HG02981 (cell line): ENCODE measurements at regions not wholly inside any gene's neighbourhood (a gene's known extent, or its start where the extent isn't known, plus 50 kb on each side); places are given as distances from the start of the nearest gene placed in this dataset.
"Not testable (repeated sequence)": the region's sequence is repeated elsewhere in the genome, so short reads cannot be mapped to it uniquely, and the experiment has no call there.

Experiments used
- ATAC-seq: cut with Tn5 transposase; IDR thresholded peaks from one replicate; pipeline ENCODE4 v1.9.1; 2021; ENCODE audit warnings: mild to moderate bottlenecking, moderate library complexity; ENCODE audit not compliant: unreplicated experiment

DNA sequence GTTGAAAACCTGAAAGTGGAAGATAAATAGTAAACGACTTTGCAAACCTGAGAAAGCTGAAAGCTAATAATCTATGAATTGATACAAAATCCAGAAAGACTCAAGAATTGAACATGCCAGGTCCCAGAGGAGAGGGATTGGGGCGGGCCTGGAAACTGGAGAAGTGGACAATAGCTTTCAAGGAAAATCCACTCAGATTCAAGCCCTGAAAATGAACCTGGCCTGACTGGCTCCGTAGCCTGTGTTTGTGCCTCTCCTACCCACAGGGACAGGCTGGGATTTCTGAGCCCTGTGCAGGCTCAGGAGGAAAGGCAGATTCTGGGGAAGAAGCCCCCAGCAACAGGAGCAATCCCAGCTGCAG, 274.8 kb upstream of the HS6ST1 start:
- ATAC-seq = no peak

DNA sequence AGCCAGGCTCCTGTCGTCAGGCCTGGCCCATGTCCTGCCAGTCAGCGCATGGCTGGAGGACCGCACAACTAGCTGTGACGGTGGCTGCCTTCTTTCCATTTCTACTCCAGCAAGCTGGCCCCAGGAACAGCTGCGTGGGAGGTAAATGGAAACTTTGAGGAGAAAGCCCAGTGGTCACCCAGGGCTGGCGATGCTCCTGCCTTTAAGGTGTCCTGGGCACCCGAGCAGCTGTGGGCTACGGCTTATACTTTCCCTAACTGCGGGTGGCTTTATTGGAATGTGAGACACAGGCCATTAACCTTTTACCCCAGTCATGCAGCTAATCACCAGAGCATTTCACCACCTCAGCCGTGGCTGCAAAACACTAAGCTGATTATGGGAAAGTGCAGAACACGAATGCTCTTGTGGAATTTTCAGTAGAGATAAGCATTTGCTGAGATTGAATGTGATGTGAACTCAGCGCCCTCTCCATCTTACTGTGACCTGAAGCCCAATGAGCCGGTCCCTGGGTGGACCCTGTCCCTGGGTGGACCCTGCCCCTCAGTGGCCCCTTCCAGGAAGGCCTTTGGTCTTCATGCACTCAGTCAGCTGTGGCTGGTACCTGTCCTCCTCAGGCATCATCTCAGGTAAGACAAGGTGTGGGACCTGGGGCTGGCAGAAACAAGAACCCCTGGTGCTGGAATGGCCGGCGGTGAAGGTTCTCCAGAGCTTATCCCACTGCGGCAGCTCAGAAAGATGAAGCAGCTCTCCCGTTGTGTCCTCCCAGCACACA, 275.4 kb upstream of the HS6ST1 start:
- ATAC-seq = no peak

DNA sequence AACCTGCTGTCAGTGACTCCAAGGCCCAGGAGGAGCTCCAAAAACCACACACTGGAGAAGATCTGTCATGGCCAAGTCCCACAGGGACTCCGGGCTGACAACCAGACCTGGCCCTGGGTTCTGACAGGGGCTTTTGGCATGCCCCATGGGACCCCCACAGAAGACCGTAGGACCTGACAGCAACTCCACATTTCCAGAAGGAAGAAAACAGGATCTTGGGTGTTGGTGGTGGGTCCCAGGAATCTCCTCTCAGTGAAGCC, 275.9 kb upstream of the HS6ST1 start:
- ATAC-seq = no peak

DNA sequence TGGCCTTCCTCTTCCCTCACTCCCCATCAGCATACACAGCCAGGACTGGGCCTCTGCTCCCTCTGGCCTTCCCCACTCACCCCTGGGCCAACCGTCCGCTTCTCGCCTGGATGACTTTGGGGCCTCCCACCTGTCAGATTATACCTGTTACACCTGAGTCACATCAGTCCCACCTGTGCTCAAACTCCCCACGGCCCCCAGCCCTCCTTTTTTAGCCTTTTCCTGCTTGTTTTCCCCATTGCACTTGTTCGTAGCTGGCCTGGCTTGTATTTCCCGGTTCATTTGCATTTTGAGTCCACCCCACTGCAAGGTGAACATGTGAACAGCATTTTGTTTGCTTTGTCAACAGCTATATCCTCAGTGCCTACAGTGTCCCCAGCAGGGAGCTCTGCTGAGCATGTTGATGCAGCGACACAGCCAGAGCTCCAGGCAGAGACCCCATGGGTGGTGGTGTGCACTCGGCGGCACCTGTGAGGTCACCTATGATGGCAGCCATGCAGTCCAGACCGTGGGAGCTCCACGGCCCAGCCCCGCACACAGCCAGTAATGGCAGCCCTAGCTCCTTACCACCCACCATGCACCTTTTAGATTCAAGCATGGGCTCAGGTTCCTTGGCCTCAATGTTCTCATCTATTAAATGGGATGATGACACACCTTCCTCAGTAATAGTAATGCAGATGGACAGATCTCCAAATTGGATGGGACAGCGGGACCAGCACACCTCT, 276.4 kb upstream of the HS6ST1 start:
- ATAC-seq = no peak

DNA sequence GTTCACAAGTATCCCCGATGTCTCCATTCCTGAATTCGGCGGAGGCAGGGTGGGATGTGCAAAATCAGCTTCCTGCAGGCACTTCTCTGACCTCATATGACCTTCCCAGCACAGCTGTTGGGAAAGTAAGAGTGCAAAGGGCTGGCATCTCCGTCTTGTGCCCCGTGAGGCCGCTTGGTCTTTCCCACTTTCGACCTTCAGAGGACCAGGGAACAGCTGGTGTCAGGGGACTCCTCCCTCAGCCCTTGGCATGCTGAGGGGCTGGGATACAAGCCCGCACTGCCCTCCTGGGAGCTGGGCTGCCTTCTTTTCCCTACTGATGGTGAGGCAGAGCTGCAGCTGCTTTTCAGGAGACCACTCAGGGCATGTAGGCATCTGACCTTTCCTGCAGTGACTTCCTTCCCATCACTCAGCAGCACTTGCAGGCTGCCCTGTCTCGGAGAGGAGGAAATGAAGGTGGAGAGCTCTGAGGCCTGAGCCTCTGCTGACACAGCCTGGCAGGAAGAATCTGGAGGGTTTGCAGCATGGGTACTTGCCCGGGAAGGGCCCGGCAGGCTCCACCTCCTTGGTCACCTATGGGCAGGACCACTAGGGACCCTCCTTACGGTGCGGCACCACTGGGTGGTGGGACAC, 277.2 kb upstream of the HS6ST1 start:
- ATAC-seq = no peak

DNA sequence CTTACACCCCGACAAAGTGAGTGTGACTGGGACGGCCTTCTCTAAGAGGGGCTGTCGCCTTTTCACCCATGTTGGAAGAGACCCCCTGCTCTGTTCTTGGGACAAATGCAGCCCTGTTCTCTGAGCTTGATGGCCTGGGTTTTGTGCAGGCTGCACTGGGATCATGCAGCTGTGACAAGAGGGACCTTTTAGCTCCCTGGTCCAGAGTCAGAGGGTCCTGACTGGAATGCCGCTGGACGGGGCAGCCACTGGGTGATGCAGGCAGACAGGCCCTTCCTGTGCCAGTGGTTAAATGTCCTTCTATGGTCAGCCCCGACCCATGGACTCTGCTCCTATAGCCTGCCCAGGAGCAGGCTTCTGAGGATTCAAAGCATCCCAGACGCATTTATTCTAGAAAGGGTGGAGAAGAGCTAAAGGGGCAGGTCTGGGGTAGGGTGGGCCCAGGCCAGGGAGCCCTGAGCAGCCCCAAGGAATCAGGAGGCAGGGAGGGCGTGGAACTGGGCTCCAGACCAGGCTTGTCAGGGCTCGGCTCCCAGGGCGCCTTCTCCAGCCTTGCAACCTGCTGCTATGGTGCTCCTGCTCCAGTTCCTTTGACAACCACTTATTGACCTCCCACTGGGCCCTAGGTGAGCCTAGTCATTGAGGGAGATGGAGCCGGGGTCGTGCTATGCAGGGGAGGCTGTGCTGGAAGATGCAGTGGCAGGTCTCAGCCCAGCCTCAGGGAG, 277.9 kb upstream of the HS6ST1 start:
- no peak for ATAC-seq

DNA sequence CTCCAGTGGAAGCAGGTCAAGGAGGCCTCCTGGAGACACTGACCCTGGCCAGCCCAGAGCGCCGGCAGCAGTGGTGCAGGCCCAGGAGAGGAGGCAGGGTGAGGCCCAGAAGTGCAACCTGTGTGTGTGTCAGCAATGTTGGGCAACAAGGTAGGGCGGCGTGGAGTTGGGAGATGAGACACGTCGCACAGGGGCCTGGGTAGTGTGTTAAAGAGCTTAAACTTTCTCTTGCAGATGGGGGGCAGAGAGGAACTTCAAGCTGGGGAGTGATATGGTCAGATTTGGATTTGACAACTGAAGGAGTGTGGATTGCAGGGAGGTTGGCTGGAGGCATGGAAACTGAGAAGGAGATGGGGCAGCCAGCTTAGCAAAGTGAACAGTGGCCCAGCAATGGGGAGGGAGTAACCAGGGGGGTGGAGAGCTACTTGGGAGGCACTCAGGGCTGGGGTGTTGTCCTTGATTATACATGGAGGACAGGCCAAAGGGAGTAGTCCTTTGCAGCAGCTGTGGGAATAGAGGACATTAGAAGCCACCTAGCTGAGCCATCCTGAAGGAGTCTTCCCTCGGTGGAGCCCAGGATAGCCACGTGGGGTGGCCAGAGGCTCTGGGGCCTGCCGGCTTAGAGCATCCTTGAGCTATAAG, 278.6 kb upstream of the HS6ST1 start:
- ATAC-seq = no peak

DNA sequence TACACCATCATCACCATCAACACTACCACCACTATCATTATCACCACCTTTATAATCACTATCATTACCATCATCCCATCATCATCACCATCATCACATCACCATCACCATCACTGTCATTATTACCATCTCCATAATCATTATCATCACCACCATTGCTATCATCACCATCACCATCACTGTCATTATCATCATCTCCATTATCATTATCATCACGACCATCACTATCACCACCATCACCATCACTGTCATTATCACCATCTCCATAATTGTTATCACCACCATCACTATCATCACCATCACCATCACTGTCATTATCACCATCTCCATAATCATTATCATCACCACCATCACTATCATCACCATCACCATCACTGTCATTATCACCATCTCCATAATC, 279.6 kb upstream of the HS6ST1 start:
- ATAC-seq = not testable (repeated sequence)

DNA sequence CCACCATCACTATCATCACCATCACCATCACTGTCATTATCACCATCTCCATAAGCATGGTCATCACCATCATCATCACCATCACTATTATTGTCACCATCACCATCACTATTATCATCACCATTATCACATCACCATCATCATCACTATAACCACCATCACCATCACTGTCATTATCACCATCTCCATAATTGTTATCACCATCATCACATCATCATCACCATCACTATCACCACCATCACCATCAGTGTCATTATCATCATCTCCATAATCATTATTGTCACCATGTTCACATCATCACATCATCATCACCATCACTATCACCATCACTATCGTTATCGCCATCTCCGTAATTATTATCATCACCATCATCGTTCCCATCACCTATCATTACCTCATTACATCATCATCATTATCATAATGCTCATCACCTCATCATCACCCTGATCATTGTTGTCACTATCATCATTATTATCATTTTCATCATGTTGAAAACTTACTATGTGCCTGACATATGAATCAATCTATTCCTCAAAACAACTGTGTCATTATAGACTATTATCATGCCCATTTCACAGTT, 280.3 kb upstream of the HS6ST1 start:
- ATAC-seq = no peak

DNA sequence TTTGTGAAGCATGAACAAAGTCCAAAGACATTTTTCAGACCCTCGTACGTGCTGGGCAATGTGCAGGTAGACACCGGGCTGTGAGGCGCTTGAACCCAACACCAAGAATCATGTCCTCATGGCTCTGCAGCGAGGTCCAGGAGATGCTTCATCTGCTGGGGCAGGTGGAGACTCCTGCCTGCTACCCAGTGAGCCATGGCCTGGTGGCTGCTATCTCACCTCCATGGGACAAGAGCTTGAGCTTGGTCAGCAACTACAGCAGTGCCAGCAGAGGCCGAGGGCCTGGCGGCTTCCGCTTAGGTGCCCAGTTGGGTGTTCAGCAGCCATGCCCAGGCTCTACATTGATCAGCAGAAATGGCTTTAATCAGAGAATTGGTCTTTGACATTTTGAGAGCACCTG, 281.0 kb upstream of the HS6ST1 start:
- ATAC-seq = no peak

DNA sequence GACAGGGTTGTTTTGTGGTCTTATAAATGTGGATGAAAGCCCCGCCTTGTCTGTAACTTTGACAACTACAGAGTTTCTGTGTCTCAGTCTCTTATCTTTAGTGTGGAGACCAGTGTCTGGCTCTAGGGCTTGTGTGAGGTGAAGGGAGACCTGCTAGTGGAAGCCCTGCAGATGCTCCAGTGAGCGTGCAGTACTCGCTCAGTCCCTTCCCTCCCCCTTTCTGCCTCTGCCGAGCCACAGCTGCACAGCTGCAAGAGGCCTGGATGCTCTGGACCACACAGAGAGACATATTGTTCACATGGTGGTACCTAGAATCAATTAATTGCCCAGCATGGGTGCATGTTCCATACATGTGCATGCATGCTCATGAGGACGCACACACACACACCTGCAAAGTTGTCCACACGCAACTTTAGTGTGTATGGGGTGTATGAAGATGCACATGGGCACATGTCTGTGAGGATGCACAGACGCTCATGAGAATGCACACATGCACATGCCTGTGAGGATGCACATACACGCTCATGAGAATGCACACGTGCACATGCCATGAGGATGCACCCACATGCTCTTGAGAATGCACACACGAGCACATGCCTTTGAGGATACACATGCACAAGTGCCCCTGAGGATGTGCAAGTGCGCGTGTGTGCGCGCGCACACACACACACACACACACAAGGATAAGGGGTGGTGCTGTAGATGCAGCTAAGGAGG, 282.1 kb upstream of the HS6ST1 start:
- ATAC-seq = no peak

DNA sequence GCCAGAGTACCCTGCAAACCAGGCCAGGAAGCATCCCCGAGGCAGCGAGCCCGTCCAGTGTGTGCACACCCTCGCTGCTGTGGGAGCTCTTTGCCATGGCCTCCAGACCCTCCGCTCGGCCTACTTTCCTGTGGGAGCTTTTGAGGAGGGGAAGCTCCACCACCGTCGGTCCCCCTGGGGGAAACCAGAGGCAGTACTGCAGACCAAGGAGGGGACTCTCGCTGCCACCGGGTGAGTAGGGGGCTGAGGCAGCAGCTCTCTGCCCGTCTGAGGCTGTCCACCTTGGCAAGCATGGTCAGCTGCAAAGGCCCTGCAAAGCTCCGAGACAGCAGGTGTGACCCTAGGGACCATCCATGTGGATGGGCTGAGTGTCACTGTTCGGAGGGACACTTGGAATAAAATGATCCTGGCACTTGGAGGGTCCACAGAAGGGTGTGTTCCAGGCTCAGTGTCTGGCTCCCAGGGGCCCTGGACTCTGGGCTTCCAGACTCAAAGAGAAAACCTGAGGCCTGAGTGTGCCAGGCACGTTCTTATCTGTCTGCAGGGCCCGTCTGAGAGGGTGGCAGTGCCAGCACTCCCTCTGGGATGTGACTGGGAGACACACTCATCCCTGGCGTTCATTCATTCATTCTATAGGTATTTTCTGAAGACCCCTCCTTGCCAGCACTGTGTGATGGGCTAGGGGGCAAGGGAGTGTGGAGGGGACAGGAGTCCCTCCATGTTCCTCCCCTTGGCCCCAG, 282.8 kb upstream of the HS6ST1 start:
- ATAC-seq = no peak

DNA sequence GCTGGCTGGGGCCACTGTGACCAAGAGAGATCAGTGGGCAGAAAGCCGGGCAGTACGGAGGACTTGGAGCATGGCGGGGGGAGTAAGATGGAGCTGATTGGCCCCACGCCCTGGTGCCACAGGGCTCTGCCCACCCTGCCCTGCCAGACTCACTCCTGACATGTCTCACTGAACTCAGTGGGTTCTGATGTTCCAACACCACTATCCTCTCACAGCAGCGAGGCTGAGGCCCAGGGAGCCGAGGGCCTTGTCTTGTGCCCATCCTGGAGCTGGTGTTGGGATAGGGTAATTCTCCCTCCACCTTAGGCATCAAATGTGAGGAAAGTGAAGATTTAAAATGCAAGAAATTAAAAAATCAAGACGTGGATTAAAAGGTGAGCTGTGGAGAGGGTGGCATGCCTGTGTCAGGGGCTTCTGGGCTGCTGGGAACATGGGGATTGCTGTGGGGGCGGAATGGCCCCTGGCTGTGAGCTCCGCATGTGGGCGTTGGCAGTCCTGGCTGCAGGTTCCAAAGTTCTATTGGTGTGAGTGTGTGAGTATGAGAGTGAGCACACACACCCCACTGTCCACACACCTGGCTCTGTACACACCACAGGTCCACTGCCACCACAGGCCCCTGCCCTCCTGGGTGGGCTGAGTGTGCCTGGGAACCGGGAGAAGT, 283.5 kb upstream of the HS6ST1 start:
- ATAC-seq = no peak

DNA sequence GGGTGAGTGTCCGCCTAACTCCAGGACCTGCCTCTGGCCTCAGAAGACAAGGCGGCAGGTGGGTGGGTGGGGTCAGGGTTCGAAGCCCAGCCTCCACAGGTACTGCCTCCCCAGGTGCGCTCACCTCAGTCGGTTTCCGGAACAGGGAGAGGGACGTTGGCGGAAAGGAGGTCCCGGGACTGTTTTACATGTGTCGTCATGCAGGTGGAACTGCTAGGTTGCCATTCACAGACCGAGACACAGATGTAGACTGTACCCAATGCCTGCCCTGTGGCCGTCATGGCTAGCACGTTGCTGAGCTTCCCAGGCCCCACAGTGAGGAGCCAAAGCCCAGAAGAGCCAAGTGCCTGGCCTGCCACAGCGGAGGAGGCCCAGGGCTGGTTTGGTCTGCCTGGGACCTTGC, 284.0 kb upstream of the HS6ST1 start:
- ATAC-seq = no peak

DNA sequence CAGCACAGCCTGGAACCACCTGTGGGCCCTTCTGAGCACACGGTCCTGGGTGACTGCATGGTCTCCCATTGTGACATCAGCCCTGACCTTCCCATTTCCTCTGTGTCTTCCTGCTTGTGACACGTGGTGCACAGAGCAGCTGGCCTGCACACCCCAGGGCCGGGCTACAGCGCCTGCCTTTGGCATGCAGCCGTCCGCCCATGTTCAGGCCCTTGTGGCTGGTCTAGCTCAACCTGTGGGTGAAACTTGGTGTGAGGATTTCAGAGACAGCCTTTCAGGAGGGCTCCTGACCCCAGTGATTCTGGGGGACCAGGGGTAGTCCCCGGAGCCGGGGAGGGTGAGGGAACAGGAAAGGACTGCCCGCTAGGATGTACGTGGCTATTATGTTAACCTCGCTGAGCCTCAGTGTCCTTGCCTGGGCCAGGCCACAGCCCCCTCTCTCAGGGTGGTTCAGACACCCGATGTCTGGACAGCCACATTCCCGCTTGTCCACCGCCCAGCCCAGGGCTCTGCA, 284.8 kb upstream of the HS6ST1 start:
- ATAC-seq = no peak

DNA sequence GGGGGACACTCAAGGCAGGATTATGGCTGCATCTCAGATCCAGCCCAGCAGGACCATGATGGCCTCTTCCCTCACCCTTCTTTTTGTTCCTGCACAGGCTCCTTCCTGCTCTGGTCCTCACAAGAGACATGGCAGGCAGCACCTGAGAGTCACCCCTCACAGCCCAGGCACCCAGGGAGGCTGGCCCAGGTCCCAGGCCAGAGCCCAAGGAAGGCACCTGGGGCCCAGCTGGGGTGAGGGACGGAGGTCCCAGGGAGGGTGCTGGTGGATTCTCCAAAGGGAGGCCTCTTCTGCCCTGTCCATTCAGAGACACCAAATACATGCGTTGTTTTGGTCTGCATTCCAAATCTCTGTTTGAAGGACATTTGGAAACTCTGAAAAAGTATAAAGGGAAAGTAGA, 285.4 kb upstream of the HS6ST1 start:
- ATAC-seq = no peak

DNA sequence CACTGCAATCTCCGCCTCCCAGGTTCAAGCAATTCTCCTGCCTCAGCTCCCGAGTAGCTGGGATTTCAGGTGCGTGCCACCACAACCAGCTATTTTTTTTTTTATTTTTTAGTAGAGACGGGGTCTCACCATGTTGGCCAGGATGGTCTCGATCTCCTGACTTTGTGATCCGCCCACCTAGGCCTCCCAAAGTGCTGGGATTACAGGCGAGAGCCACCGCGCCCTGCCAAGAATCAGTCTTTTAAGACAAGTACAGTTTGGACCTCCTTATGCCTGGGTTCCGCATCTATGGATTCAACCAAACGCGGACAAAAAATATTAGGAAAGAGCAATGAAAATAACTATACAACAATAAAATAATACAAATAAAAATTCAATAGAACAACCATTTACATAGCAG, 285.9 kb upstream of the HS6ST1 start:
- not testable (repeated sequence) for ATAC-seq

DNA sequence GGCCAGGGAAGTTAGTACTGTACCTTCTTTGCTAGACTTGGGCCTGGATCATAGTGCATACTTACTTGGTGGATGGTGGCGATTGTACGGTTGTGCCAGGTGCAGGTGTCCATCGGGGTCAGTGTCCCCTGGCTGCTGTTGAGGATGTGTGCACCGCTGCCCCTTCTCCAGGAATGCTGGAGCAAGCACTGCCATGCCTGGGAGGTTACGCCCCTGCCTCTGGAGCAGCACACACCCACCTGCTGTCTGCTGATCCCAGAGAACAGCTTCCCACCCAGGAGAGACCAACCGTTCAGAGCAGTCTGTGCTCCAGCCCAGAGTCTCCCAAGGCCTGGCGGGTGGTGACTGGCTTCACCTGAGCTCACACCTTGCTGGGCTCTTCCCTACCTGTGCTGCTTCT, 286.8 kb upstream of the HS6ST1 start:
- no peak for ATAC-seq

DNA sequence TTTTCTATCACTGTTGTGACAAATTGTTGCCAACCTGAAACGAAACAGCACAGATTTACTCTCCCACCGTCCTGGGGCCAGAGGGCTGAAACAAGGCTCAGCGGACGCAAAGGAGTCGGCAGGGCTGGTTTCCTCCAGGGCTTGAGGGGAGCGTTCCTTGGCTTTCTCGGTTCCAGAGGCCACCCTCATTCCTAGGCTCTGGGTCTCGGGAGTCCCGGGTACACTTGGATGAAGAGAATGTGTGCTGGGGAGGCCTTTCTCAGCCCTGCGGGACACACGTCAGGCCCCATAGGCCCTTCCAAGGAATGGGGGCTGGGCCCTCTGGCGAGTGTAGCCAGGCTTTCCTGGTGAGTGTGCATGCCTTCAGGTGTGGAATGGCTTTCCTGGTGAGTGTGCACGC, 287.3 kb upstream of the HS6ST1 start:
- ATAC-seq = no peak
